HG02642 (cell line): ENCODE measurements at regions not wholly inside any gene's neighbourhood (a gene's known extent, or its start where the extent isn't known, plus 50 kb on each side); places are given as distances from the start of the nearest gene placed in this dataset.
A peak's percentile ranks its signal among the peaks of the same experiment; 100 is the strongest.

Source experiments
- ATAC-seq: cut with Tn5 transposase; IDR thresholded peaks from one replicate; pipeline ENCODE4 v1.9.1; 2021; ENCODE audit warnings: mild to moderate bottlenecking; ENCODE audit not compliant: unreplicated experiment, poor library complexity

DNA sequence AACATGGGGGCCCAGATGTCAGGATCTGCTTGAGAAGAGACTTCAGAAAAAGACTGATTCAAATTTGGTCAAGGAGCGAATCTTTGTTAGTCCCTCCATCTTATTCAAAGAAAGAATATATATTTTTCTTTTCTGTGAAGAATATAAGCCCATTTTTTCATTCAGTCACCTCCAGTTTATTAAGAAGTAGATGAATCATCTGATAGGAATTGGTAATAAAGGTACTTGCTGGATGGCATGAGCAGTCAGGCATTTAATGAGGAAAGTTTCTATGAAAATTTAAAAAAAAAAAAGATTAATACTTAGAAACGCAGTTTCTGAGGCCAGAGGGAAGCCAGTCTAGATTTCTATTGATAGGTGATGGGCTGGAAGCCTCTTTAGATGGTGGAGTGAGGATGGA is 373.1 kb upstream of the SMC2 start:
- no peak for ATAC-seq

DNA sequence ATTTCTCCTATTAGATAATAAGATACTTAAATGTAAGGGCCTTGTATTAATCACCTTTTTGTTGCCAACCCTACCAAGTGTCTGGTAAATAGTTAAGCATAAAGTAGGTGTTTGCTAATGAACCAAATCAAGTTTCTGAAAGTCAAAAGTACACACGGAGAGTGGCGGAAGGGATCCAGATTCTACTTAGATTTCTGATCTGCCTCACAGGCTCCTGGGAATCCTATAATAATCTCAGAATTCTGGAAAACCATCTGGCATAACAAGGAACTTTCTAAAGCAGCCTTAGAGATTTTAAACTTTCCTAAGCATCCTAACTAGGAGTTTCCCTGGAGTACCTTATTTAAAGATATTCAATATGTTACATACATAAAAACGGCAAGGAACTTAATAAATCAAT is 363.2 kb upstream of the SMC2 start:
- no peak for ATAC-seq

DNA sequence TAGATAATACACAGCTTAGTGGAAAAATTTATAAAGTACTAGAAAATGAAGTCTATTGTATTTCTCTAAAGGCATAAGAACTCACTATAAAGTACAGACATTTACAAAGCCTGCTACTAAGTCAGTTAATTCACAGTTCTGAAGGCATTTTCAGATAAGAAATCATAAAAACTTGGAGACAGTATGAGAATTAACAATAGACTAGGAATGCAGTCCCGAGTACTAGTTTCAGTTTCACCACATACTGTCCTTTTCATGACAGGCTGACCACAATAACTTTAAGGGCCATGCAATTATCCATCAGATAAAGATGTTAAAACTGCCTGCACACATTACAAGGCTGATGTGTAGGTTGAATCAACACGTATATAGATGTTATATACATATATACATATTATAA is 362.6 kb upstream of the SMC2 start:
- ATAC-seq, result no peak

DNA sequence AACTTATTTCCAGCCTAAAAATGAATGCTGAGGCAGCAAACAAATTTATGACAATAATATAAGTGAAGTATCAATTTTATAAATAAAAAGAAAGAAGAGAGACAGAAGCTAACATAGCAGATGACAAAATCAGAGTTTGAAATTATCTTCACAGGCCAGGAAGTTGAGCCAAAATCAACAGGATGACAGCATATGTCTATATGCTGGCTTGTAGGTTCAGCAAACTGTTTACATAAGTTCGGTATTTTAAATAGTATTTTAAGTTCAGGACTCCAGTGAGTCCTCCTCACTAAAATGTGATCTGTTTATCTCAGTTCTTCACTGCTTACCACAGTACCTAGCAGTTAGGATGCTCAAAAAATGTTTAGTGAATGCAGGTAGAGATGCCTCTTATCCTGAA is 359.6 kb upstream of the SMC2 start:
- ATAC-seq, result no peak

DNA sequence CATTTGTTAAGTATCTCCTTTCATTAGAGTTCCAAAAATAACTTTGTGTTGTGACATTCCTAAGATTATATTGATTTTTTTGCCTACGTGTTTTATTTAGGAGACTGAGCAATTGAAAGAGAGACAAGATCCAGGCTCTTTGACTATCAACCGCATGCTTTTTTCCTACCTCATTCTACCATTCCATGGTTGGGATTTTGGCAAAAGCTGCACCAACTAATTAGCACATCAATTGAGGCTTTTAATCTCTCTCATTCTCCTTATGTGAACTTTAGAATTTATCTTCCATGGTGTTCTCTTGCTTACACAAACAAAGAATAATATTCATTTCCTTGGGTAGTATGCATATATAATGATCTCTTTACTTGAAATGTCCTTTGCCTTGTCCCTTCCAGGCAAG is 338.7 kb upstream of the SMC2 start:
- ATAC-seq, result no peak

DNA sequence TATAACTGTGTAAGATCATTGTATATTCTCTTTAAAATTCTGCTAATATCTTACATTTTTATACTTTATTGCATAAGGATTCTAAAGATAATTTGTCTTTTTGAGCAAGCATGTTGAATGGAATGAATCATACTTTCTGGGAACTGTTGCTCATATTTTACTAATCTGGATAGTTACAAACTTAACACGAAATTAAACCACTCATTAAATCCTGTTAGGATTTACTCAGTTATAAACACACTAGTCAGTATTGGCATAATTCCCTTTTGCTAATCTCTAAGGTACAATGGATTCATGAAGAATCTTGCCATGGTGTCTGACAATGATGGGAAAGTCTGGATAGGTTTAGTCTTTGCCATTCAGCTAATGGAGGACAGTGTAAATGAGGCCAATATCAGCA is 338.1 kb upstream of the SMC2 start:
- ATAC-seq, result no peak

DNA sequence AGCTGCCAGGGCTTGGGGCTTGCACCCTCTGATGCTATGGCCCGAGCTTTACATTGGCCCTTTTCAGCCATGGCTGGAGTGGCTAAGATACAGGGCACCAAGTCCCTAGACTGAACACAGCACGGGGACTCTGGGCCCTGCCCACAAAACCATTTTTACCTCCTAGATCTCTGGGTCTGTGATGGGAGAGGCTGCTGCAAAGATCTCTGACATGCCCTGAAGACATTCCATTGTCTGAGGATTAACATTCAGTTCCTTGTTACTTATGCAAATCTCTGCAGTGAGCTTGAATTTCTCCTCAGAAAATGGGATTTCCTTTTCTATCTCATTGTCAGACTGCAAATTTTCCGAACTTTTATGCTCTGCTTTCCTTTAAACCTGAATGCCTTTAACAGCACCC is 337.0 kb upstream of the SMC2 start:
- no peak for ATAC-seq

DNA sequence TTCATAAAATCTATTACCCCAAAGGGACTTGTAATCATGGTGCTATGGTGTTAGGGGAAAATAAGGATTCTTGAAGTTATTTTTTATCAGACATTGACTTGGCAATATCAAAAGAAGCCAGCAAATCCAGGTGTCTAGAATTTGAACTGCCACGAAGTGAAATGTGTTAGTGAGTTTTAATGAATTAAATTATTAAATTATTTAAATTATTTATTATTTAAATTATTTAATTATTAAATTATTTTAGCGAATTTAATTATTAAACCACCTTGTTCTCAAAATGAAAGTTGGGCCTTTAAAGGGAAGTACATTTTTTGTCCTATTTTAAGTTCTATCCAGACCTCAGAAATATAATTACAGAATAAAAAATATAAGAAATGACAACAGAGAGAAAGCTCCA is 332.6 kb upstream of the SMC2 start:
- no peak for ATAC-seq

DNA sequence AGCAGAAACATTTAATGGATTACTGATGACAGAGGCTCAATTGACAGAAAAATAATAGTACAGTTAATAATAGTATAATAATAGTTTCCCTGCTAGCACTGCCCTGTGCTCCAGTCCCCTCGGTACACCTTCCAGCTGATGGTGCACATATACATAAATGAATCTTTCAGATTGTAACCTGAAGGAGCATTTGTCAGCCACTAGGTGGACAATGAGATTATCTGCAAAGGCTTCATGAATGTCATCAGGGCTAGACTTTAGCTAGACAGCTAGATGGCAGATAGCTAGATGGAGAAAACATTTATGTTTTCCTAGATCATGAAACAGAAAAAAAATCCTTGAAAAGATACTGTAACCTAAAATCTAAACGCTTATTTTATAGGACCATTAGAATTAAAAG is 304.4 kb upstream of the SMC2 start:
- ATAC-seq, result peak; percentile 95

DNA sequence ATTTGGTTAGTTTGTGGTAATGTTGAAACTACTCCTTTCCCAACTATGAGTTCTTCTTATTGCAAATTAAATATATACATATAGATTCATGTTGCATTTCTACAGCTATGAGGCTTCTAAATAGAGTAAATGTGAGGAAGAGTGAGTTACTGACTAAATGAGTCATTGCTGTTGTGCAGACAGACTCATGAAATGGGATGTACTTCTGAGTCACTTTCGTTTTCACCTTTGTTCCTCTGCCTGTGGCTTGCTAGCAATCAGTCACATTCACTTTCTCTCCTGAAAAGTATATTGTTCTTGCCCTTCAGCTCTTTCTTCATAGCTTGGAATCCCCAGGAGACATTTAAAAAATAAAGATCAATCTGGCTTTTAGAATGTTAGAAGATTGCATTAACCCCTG is 295.5 kb upstream of the SMC2 start:
- ATAC-seq, result peak; percentile 100

DNA sequence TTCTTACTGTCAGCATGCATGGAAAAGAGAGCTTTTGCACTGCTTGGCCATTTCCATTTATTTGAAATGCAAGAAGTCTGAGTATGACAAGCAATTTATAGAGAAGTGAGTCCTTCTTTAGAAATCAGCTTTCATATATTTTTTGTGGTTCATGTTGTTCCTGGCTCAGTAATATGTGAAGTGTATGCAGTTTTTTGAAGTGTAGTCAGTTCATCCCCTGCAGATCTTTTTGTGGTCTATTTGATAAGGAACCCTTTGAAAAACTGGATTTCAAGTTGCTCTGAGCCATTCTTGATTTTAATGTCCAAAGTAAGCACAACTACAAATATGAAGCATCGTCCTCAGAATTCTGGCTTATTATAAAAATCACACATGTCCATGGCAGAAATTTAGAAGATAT is 294.1 kb upstream of the SMC2 start:
- no peak for ATAC-seq

DNA sequence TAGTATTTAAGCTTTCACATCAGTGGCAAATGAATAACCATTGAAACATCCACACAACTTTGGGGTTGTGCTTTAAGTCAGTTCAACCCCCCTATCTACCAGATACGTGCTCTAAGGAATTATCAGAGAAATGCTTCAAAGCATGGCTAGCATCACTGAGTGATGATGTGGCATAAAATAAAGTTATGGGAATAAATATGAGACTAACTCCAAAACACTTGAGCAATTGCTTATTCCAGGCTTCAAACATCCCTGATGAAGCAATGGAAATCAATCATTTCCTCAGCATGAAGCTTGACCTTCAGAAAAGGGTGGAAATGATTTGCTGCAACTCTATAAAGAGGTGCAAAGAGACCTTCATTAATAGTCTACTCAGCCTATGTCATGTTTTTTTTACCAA is 292.0 kb upstream of the SMC2 start:
- ATAC-seq, result no peak

DNA sequence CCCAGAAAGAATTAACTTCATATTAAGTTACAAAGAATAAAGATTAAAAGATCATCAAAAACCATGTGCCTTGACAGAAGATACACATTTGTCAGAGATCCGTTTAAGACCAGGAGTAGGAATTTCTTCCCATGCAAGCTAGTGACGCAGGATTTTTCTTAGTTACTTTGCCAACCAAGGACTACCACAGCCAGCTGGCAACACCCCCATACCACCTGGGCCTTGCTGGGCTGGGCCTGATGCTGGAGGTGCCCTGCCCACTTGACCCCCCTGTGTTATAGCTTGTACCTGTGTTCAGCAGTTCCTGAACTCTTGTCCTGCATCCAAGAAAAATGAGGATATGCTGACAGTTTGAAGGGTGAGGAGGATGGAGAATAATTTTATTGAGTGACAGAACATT is 290.9 kb upstream of the SMC2 start:
- ATAC-seq, result no peak

DNA sequence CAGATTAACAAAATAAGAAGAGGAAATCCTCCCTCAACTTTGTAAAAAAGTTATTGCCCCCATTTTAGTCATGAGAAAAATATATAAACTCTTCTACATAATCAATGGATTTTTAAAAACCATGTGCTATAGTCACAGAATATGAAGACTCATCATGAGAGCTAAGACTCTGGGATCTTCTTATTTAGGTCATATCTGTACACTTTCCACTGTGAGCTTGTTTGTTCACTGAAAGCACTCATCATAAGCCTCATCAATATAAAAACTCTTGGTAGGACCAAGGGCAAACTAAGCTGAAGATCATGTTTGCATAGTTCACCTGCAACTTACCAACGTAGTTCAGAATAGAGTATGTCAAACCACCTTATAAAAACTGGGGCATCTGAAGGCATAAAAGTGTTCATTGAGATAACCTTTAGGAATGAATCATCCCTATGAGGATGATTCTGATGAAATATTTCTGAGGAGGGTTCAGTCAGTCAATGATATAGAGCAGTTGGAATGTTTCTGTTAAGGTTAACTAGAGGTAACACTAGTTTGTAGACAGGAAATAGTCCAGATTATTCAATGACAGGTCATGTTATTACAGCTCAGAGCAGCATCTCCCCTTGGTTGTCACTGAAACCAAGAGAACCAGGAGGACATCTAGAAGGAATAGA is 289.9 kb upstream of the SMC2 start:
- no peak for ATAC-seq

DNA sequence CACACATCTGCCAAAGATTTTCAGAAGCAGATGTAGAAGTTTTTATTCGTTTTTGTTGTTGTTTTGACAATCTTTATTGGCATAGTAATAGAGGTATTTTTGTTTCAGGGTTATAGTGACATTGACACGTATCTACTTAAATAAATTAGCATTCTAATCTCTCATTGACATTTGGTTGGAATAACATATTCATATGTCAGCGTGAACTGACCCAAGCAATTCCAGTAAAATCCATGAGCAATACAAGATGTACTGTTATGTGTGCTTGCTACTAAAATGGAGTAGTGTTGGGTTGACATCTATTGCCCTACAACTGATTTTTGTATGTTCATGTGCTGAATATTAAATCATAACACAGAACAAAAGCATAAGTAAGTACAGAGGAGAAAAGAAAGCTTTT is 284.4 kb upstream of the SMC2 start:
- no peak for ATAC-seq

DNA sequence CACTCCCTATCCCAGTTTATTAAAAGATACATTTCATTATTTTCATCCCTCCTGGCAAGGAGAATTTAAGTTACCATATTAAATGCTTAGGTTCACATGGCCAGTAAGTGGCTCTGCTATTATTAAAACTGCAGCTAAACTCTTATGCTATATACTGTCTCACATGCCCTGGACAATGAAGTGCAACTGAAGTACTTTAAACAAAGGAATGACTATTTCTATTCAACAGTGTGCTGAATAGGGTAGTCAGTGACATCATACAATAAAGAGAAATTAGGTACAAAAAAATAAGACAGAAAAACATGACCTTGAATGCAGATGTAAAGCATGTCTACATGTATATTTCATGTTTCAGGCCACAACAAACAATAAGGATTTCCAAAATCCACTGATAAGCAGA is 282.6 kb upstream of the SMC2 start:
- ATAC-seq, result no peak

DNA sequence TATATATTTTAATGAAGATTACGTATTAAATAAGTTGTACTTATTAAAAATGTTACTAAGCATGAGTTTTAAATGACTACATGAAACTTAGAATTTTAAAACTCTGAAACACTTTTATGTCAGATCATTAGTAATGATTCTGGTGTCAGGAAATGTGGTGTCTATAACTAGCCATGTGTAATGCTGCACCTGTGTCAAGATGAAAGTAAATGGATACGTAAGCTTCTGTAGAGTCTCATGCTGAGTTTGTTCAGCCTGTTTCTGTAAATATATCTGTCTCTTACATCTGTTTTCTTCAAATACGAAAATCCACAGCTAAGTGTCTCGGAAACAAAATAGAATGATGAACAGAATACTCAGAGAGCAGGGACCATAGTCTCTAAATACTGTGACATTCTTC is 278.0 kb upstream of the SMC2 start:
- no peak for ATAC-seq

DNA sequence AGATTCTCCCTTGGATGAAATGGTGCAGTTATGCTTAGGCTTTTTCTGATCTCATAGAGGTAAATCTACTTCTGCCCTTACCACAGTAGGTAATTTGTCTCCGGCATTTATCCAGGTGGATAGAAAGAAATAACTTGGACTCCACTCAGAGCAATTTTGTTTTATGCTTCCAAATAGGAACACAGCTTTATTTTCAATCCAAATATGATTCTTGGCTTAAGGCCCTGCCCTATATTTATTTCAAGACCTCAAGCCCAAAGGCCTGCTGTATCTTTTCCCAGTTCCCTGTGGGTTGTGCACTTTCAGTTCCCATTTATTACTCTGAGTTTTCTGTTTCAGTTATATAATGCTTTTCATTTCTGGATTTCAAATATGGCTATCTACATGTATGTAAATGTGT is 274.2 kb upstream of the SMC2 start:
- no peak for ATAC-seq

DNA sequence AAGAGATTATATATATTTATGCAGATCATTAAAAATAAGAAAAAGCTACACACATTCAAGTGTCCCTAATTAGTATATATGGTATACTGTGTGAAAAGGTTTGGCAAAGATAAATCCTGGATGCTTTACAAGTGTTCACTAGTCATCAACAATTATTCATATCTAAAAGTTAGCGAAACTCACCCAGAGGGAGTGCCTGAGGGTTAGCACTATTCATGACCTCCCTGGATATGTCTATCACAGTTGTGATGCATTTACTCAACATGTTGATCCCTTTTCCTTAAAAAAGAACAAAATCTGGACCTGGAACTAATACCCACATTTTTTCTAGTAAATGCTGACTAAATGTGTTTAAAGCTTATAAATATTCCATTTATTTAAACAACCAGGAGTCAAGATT is 273.0 kb upstream of the SMC2 start:
- no peak for ATAC-seq

DNA sequence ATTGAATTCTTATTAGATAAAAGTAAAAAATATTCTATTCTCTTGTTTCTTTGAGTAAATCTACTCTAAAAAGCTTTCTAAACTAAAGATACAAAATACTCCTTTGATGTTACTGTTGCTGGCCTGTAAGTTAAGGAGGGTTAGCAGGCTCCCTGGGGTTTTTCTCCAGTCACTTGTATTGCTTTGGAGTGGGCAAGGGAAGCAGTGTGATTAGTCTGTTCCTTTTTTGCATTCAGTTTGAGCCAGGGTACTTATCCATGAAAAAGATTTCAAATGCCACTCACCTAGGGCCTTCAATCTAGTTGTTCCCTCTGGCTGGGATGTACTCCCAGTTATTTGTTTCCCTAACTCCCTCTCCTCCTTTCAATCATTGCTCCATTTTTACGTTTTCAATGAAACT is 256.2 kb upstream of the SMC2 start:
- ATAC-seq, result no peak

DNA sequence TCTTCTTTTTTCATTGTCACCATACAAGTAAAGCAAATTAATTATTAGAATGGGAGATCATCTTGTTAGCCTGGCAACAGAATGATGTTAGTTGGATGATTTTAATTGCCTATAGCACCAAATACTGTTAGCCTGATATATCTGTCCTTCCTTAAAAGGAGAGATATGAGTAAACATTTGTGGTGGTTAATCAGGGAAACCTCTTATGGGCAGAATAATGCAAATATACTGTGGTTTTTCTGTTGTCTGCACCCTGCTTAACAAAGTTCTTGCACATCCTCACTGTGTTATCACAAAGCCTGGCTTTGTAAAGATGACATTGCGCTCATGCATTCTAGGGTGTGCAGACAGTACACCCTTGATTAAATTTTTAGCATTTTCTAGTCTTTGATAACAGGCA is 254.9 kb upstream of the SMC2 start:
- no peak for ATAC-seq

DNA sequence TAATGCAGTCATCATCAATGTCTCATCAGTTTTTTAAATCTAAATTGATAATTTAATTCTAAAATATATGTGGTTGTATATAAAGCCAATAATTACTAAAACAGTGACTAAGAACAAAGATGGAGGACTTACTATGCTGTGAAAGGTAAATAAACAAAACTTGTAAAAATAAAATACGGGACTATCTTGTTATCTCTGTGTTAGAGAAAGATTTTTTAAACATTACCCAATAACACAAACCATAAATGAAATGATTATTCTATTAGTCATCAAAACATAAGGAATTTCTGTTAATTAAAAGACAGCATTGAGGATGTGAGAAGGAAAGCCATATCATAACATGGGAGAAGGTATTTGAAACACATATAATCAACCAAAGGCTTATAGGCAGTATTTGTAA is 226.2 kb upstream of the SMC2 start:
- no peak for ATAC-seq

DNA sequence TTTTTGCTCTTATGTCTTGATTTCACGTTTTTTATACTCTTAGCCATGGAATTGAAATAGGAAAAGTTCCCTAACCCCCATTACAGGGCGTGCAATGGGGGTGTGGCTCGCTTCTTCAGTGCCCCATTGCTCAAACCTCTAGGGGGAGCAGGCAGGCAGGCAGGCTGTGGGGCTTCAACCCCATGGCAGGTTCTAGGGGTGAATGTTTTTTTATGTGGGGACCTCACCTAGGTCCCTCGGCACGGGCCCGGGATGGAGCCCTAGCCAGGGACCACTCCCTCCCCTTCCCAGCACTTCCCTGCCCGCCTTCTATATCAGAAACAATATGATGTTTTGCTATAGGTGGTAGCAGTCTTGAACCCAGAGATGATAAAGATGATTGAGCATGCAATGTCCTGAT is 221.3 kb upstream of the SMC2 start:
- ATAC-seq, result no peak
